Liver (tissue), 8 donors: ENCODE measurements at regions not wholly inside any gene's neighbourhood (a gene's known extent, or its start where the extent isn't known, plus 50 kb on each side); places are given as distances from the start of the nearest gene placed in this dataset.
"Not testable (repeated sequence)": the region's sequence is repeated elsewhere in the genome, so short reads cannot be mapped to it uniquely, and the experiment has no call there.

Source experiments
- DNase-seq: peaks from one replicate; pipeline ENCODE4 v3.0.0-alpha.2; 2017; ENCODE audit warnings: low spot score
- H3K27ac ChIP-seq, 2 donors: one replicate each; pipeline ENCODE4 v1.7.0; 2013; ENCODE audit warnings: inconsistent platforms in 2 of 2, low read length in 2 of 2, control low read depth in 1 of 2, low read depth in 1 of 2, mild to moderate bottlenecking in 1 of 2
- H3K27me3 ChIP-seq, 4 donors: one replicate each; pipeline versions ENCODE4 v1.6.1 to v1.7.0; 2013; ENCODE audit warnings: low read length in 3 of 4, inconsistent platforms in 1 of 4, mild to moderate bottlenecking in 1 of 4, moderate library complexity in 1 of 4; ENCODE audit not compliant: control insufficient read depth in 4 of 4, insufficient read depth in 4 of 4
- H3K36me3 ChIP-seq, 4 donors: one replicate each; pipeline versions ENCODE4 v1.6.1 to v1.7.0; 2013; ENCODE audit warnings: low read length in 3 of 4, mild to moderate bottlenecking in 3 of 4, low read depth in 1 of 4, moderate library complexity in 1 of 4; ENCODE audit not compliant: control insufficient read depth in 4 of 4, insufficient read depth in 3 of 4
- H3K4me1 ChIP-seq, 4 donors: one replicate each; pipeline versions ENCODE4 v1.6.1 to v1.7.0; 2013; ENCODE audit warnings: low read length in 3 of 4, mild to moderate bottlenecking in 3 of 4, moderate library complexity in 1 of 4; ENCODE audit not compliant: control insufficient read depth in 4 of 4, insufficient read depth in 4 of 4
- H3K4me3 ChIP-seq, 3 donors: one replicate each; pipeline versions ENCODE4 v1.6.1 to v1.7.0; 2013; ENCODE audit warnings: low read length in 3 of 3, control low read depth in 1 of 3, low read depth in 1 of 3, mild to moderate bottlenecking in 1 of 3
- H3K9ac ChIP-seq, 2 donors: one replicate each; pipeline ENCODE4 v1.7.0; 2013; ENCODE audit warnings: low read length in 2 of 2, mild to moderate bottlenecking in 2 of 2, moderate library complexity in 2 of 2, control low read depth in 1 of 2, low read depth in 1 of 2
- H3K9me3 ChIP-seq, 4 donors: one replicate each; pipeline versions ENCODE4 v1.6.1 to v1.7.0; 2013; ENCODE audit warnings: low read length in 3 of 4; ENCODE audit not compliant: control insufficient read depth in 4 of 4
- EGR1 ChIP-seq, 2 donors: IDR thresholded peaks; 2 replicates each; pipeline ENCODE4 v1.6.1; 2016 to 2018; ENCODE audit warnings: antibody characterized with exemption in 2 of 2, low read depth in 2 of 2
- FOXA1 ChIP-seq: IDR thresholded peaks from 2 replicates; pipeline ENCODE4 v1.6.1; 2016; ENCODE audit warnings: antibody characterized with exemption
- FOXA2 ChIP-seq: IDR thresholded peaks from 2 replicates; pipeline ENCODE4 v1.6.1; 2016; ENCODE audit warnings: antibody characterized with exemption
- GABPA ChIP-seq, 2 donors: IDR thresholded peaks in 1 of 2; conservative IDR thresholded peaks in 1 of 2; 2 replicates each; pipeline ENCODE4 v1.6.1; 2016; ENCODE audit warnings: antibody characterized with exemption in 2 of 2, mild to moderate bottlenecking in 1 of 2, moderate library complexity in 1 of 2
- HNF4A ChIP-seq, 2 donors: conservative IDR thresholded peaks; 2 replicates each; pipeline ENCODE4 v1.6.1; 2016; ENCODE audit warnings: antibody characterized with exemption in 2 of 2, mild to moderate bottlenecking in 2 of 2
- HNF4G ChIP-seq: IDR thresholded peaks from 2 replicates; pipeline ENCODE4 v1.6.1; 2016; ENCODE audit warnings: antibody characterized with exemption
- RXRA ChIP-seq, 2 donors: IDR thresholded peaks; 2 replicates each; pipeline ENCODE4 v1.6.1; 2017 to 2018; ENCODE audit warnings: antibody characterized with exemption in 2 of 2, mild to moderate bottlenecking in 1 of 2
- TAF1 ChIP-seq: conservative IDR thresholded peaks from 2 replicates; pipeline ENCODE4 v1.6.1; 2016; ENCODE audit warnings: antibody characterized with exemption, mild to moderate bottlenecking
- YY1 ChIP-seq: IDR thresholded peaks from 2 replicates; pipeline ENCODE4 v1.6.1; 2016; ENCODE audit warnings: antibody characterized with exemption, mild to moderate bottlenecking
- WGBS: extraction: QIAGEN DNeasy Blood & Tissue Kit; methylation state at CpG from one replicate; pipeline ENCODE4 v1.1.7; 2013; 5-methylcytosine and 5-hydroxymethylcytosine counted together
- TF ChIP-seq, protein P1 (sequence below): IDR thresholded peaks from 2 replicates; pipeline ENCODE4 v1.6.1; 2016; ENCODE audit warnings: antibody characterized with exemption
- TF ChIP-seq, protein P2 (sequence below): IDR thresholded peaks from 2 replicates; pipeline ENCODE4 v1.6.1; 2016; ENCODE audit warnings: antibody characterized with exemption
- TF ChIP-seq, protein P3 (sequence below): fragments of 150-350 bp; IDR thresholded peaks from 2 replicates; pipeline ENCODE4 v1.5.1; 2017; ENCODE audit warnings: improper control_type of control experiment, low read depth, low read length; ENCODE audit not compliant: missing input control
- TF ChIP-seq, protein P4 (sequence below): IDR thresholded peaks from 2 replicates; pipeline ENCODE4 v1.6.1; 2016; ENCODE audit warnings: antibody characterized with exemption
- donor health status: healthy.
- donor health status: healthy.
- donor health status: healthy.
- donor health status: healthy.
- donor health status: healthy.

DNA sequence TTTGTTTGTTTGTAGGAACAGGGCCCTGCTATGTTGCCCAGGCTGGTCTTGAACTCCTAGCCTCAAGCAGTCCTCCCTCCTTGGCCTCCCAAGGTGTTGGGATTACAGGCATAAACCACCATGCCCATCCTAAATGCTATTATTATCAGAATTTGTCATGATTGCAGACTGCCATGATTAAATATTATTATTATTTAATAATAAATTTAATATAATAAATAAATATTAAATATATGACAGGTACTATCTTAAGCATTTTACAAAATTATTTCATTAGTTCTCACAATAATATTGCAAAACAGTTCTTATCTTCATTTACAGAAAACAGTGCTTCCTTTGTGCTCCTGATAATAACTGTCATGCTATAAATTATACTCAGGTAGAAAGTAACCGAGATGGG is 133.4 kb upstream of the JADE1 start (continued):
- TF ChIP-seq HNF4A (conservative IDR thresholded peaks at IDR 0.05) (no peak), RXRA (IDR thresholded peaks at IDR 0.05) (no peak)

DNA sequence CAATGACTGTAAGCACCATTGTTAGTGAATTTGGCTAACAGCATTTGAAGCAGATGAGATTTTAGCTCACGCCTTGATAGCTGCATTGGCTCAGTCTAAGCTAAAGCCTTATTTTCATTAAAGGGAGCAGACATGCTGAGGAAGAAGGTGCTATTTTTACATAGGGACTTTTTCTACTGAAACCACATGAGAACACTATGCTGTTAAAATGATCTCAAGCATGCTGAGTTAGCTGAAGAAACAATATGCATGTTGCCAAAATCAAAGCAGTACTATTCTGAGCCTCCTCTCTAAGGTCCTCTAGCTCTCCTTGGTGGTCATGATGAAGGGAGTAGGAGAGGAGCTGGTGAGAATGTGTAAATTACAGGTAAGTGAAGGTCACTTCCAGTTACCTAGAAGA is 134.4 kb upstream of the JADE1 start:
- Histone ChIP-seq H3K4me1 (no peaks in the 10 kb centered on the region), H3K27ac (no peak overlapping the region), H3K9ac (no peak overlapping the region), H3K9me3 (no peaks in the 10 kb centered on the region), H3K36me3 (no peaks in the 10 kb centered on the region), H3K27me3 (no peaks in the 10 kb centered on the region), H3K4me3 (no peak overlapping the region)
- 79% methylated on average over 1 of the region's 1 CpG for WGBS
- no peak for DNase-seq
- TF ChIP-seq HNF4G (no peak), FOXA1 (no peak), FOXA2 (no peak), HNF4A (conservative IDR thresholded peaks at IDR 0.05) (no peak), GABPA (IDR thresholded peaks at IDR 0.05 in 1 of 2, conservative IDR thresholded peaks at IDR 0.05 in 1 of 2) (no peak), EGR1 (IDR thresholded peaks at IDR 0.05; ENCODE audit: low read depth in 2 of 2) (no peak), YY1 (no peak), TAF1 (no peak)
- TF ChIP-seq, protein P1, sequence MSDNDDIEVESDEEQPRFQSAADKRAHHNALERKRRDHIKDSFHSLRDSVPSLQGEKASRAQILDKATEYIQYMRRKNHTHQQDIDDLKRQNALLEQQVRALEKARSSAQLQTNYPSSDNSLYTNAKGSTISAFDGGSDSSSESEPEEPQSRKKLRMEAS = no peak
- TF ChIP-seq, protein P2, sequence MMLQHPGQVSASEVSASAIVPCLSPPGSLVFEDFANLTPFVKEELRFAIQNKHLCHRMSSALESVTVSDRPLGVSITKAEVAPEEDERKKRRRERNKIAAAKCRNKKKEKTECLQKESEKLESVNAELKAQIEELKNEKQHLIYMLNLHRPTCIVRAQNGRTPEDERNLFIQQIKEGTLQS = no peak
- TF ChIP-seq, protein P3, sequence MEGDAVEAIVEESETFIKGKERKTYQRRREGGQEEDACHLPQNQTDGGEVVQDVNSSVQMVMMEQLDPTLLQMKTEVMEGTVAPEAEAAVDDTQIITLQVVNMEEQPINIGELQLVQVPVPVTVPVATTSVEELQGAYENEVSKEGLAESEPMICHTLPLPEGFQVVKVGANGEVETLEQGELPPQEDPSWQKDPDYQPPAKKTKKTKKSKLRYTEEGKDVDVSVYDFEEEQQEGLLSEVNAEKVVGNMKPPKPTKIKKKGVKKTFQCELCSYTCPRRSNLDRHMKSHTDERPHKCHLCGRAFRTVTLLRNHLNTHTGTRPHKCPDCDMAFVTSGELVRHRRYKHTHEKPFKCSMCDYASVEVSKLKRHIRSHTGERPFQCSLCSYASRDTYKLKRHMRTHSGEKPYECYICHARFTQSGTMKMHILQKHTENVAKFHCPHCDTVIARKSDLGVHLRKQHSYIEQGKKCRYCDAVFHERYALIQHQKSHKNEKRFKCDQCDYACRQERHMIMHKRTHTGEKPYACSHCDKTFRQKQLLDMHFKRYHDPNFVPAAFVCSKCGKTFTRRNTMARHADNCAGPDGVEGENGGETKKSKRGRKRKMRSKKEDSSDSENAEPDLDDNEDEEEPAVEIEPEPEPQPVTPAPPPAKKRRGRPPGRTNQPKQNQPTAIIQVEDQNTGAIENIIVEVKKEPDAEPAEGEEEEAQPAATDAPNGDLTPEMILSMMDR = no peak
- TF ChIP-seq, protein P4, sequence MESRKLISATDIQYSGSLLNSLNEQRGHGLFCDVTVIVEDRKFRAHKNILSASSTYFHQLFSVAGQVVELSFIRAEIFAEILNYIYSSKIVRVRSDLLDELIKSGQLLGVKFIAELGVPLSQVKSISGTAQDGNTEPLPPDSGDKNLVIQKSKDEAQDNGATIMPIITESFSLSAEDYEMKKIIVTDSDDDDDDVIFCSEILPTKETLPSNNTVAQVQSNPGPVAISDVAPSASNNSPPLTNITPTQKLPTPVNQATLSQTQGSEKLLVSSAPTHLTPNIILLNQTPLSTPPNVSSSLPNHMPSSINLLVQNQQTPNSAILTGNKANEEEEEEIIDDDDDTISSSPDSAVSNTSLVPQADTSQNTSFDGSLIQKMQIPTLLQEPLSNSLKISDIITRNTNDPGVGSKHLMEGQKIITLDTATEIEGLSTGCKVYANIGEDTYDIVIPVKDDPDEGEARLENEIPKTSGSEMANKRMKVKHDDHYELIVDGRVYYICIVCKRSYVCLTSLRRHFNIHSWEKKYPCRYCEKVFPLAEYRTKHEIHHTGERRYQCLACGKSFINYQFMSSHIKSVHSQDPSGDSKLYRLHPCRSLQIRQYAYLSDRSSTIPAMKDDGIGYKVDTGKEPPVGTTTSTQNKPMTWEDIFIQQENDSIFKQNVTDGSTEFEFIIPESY = no peak

DNA sequence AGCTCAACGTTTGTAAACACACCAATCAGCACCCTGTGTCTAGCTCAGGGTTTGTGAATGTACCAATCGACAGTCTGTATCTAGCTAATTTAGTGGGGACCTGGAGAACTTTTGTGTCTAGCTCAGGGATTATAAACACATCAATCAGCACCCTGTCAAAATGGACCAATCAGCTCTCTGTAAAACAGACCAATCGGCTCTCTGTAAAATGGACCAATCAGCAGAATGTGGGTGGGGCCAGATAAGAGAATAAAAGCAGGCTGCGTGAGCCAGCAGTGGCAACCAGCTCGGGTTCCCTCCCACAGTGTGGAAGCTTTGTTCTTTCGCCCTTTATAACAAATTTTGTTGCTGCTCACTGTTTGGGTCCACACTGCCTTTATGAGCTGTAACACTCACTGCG is 136.3 kb upstream of the JADE1 start:
- not testable (repeated sequence) for H3K4me1 ChIP-seq, H3K36me3 ChIP-seq, H3K4me3 ChIP-seq, H3K27me3 ChIP-seq, DNase-seq, H3K9ac ChIP-seq, H3K9me3 ChIP-seq, H3K27ac ChIP-seq
- WGBS = 91% methylated on average over 7 of the region's 7 CpGs

DNA sequence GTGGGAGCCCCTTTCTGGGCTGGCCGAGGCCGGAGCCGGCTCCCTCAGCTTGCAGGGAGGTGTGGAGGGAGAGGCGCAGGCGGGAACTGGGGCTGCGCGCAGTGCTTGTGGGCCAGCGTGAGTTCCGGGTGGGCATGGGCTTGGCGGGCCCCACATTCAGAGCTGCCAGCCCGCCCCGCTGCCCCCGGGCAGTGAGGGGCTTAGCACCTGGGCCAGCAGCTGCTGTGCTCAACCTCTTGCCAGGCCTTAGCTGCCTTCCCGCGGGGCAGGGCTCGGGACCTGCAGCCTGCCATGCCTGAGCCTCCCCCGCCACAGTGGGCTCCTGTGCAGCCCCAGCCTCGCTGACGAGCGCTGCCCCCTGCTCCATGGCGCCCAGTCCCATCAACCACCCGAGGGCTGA is 136.9 kb upstream of the JADE1 start:
- not testable (repeated sequence) for DNase-seq, H3K4me1 ChIP-seq, H3K27me3 ChIP-seq, H3K27ac ChIP-seq, H3K4me3 ChIP-seq, H3K36me3 ChIP-seq, H3K9ac ChIP-seq, H3K9me3 ChIP-seq
- WGBS = 95% methylated on average over 22 of the region's 22 CpGs
